ENCODE measurements at regions not wholly inside any gene's neighbourhood (a gene's known extent, or its start where the extent isn't known, plus 50 kb on each side); places are given as distances from the start of the nearest gene placed in this dataset.

GRCh38 chr16:35147556-35148504 lies 1688.4 kb downstream of the TP53TG3F start:
- TF ChIP-seq CTCF (IDR thresholded peaks at IDR 0.05) (no peak), POLR2A (IDR thresholded peaks at IDR 0.05) (no peak), EP300 (IDR thresholded peaks at IDR 0.05) (no peak)
